BJ (cell line): ENCODE measurements at regions not wholly inside any gene's neighbourhood (a gene's known extent, or its start where the extent isn't known, plus 50 kb on each side); places are given as distances from the start of the nearest gene placed in this dataset.
"Not testable (repeated sequence)": the region's sequence is repeated elsewhere in the genome, so short reads cannot be mapped to it uniquely, and the experiment has no call there.

Experiments used
- CTCF ChIA-PET: fragments of 350-600 bp; formaldehyde crosslinking; extraction: SDS; loops from one replicate; lab custom pipeline; 2021; ENCODE audit warnings: antibody characterized with exemption, inconsistent platforms; lab: Yijun Ruan, JAX
- POLR2A ChIA-PET: fragments of 300-600 bp; sonication (Branson Sonifier 250); formaldehyde crosslinking; extraction: SDS; loops from one replicate; lab custom pipeline; 2021; ENCODE audit warnings: antibody characterized with exemption; lab: Charles Lee
- DNase-seq: peaks from one replicate; pipeline ENCODE4 v3.0.0-alpha.2; 2011; ENCODE audit warnings: low read depth
- H3K27me3 ChIP-seq: 2 replicates; pipeline ENCODE4 v1.6.0; 2011; ENCODE audit warnings: low read length; ENCODE audit not compliant: control insufficient read depth, insufficient read depth
- H3K36me3 ChIP-seq: 2 replicates; pipeline ENCODE4 v1.5.1; 2011; ENCODE audit warnings: low read length; ENCODE audit not compliant: control insufficient read depth, insufficient read depth
- H3K4me3 ChIP-seq: 2 replicates; pipeline ENCODE4 v1.5.1; 2011; ENCODE audit warnings: low read depth, mild to moderate bottlenecking, control low read depth, low read length
- CTCF ChIP-seq: IDR thresholded peaks from 2 replicates; pipeline ENCODE4 v1.5.1; 2011; ENCODE audit warnings: low read depth, mild to moderate bottlenecking, control low read depth, inconsistent platforms, low read length, moderate library complexity; ENCODE audit not compliant: insufficient read depth

DNA sequence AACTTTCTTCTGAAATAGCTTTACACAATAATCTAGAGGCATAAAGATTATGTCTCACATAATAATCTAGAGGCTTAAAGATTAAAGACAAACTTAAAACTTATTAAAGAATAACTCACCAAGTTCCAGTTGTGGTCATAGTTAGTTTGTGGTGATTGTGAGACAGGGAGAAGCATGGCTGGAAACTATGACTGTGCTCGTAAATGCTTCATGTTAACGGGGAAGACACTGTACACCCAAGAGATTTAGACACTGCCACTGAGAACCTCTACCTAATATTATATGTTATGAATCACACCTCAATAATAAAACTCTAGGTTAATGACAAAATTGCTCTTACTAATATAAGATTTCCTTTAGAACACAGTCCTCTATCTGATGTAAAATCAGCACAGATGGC is 541.6 kb downstream of the TMEM121 start:
- H3K4me3 ChIP-seq = no peak overlapping the region
- no peak for TF ChIP-seq CTCF
- ChIA-PET POLR2A (no interaction called here), CTCF (no interaction called here)
- no peak for DNase-seq
- H3K36me3 ChIP-seq = no peaks in the 10 kb centered on the region
- no peaks in the 10 kb centered on the region for H3K27me3 ChIP-seq

- POLR2A ChIA-PET = no interaction called here
- CTCF ChIA-PET = no interaction called here
- no peak for DNase-seq
- H3K27me3 ChIP-seq = no peaks in the 10 kb centered on the region
- no peak overlapping the region for H3K4me3 ChIP-seq
- H3K36me3 ChIP-seq = no peaks in the 10 kb centered on the region
- TF ChIP-seq CTCF = no peak
Measured at GRCh38 chr14:106069804-106070625, 543.6 kb downstream of the TMEM121 start.

- H3K4me3 ChIP-seq = no peak overlapping the region
- ChIA-PET POLR2A (no interaction called here), CTCF (no interaction called here)
- no peaks in the 10 kb centered on the region for H3K36me3 ChIP-seq
- DNase-seq = no peak
- H3K27me3 ChIP-seq = no peaks in the 10 kb centered on the region
- TF ChIP-seq CTCF = no peak
Measured at GRCh38 chr14:106080922-106081321, 554.5 kb downstream of the TMEM121 start.

DNA sequence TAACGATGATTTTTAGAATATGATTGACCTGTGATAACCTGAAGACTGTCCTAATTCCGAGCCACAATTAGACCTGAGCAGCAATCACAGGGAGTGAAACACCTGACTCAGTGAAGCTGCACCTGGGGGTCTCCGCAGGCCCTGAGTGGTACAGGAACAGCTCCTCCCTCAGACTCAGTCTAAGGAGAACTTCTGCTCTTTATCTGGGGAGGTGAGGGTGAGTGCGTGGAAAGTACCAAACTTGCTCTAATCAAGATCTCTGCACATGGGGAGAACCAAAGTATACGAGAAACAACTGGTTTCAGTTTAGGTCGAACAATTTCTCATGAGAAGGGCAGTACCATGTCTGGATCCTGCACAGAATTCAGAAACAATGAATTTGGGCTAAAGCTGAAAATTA is 555.3 kb downstream of the TMEM121 start:
- H3K36me3 ChIP-seq, POLR2A ChIA-PET, H3K27me3 ChIP-seq, CTCF ChIA-PET, H3K4me3 ChIP-seq, DNase-seq: not testable (repeated sequence)

- Histone ChIP-seq H3K4me3 (no peak overlapping the region), H3K27me3 (no peaks in the 10 kb centered on the region), H3K36me3 (no peaks in the 10 kb centered on the region)
- DNase-seq = no peak
- TF ChIP-seq CTCF = no peak
- POLR2A ChIA-PET = no interaction called here
- CTCF ChIA-PET = no interaction called here
Measured at GRCh38 chr14:106083082-106083481, 556.7 kb downstream of the TMEM121 start.

DNA sequence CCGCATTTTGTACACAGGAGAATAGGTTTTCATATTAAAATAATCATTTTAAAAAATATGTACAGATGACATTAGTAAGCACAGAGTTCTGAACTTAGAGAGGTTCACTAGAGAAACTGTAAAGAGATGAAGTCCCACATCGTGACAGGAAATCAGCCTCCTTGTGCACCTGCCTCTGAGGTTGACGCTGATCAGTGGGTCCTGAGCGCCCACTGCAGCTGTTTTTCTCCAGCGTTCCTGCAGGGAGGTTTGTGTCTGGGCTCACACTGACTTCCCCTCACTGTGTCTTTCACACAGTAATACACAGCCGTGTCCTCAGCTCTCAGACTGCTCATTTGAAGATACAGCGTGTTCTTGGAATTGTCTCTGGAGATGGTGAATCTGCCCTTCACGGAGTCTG is 561.5 kb downstream of the TMEM121 start:
- no peaks in the 10 kb centered on the region for H3K27me3 ChIP-seq
- no peak overlapping the region for H3K4me3 ChIP-seq
- TF ChIP-seq CTCF = no peak
- no peaks in the 10 kb centered on the region for H3K36me3 ChIP-seq
- DNase-seq = no peak
- ChIA-PET POLR2A (no interaction called here), CTCF (no interaction called here)

DNA sequence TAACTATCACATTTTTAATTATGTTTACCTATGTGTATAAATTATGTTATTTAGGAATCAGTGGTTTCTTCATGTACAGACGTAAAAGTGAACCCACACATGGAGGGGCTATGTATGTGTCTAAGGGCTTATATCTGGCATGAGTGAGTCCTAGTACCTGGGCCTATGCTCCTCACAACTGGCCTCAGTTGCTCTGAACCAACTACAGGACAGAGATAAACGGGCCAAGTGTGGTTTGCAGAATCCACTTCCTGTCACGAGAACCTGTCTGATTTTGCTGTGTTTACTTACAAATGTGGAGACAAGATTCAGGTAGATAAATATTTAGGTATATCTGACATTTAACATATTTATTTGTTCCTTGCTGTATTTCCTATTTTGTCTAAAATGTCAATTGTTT is 562.5 kb downstream of the TMEM121 start:
- POLR2A ChIA-PET, CTCF ChIA-PET, H3K27me3 ChIP-seq, H3K4me3 ChIP-seq, DNase-seq, H3K36me3 ChIP-seq: not testable (repeated sequence)
